Inferior parietal cortex (tissue), 1 donor: ENCODE measurements at regions not wholly inside any gene's neighbourhood (a gene's known extent, or its start where the extent isn't known, plus 50 kb on each side); places are given as distances from the start of the nearest gene placed in this dataset.

Source experiments
- DNase-seq: peaks from one replicate; pipeline ENCODE4 v3.0.0-alpha.2; 2016; ENCODE audit errors: extremely low spot score

DNA sequence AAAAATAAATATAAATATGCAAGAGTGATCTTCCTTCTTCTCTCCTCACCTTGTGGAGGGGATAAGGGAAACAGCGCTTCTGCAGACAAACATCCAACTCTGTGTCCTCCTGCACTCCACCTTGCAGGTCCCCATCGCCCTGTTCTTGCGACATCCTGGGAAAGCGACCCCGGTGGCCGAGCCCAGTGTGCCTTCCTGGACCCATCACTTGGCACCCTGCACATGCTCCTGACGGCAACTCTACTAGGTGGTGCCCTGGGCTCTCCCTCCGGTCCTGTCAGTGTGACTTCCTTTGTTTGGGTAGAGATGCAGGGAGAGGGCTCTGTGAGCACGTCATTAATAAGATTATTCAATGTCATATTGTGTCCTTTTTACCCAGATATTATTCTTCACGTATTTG, 266.0 kb upstream of the ADAMTS16 start:
- no peak for DNase-seq

DNA sequence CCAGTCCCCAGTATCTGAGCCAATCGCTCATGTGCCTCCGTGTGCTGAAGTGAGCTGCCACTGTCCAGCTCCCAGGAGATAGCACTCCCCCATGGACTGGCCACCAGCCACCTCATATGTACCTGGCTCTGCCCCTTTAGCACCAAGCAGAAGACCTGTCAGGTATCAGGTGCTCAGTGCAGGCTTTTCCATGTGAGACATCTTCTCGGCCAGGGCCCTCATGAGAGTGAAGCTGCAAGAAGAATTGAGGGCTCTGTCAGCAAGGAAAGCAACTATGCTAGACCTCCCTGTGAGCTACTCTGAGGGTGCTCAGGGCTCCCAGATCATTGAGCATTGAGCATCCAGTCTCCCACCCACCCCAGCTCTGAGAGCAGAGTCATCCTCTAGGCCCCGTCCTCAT, 264.2 kb upstream of the ADAMTS16 start:
- DNase-seq = no peak

DNA sequence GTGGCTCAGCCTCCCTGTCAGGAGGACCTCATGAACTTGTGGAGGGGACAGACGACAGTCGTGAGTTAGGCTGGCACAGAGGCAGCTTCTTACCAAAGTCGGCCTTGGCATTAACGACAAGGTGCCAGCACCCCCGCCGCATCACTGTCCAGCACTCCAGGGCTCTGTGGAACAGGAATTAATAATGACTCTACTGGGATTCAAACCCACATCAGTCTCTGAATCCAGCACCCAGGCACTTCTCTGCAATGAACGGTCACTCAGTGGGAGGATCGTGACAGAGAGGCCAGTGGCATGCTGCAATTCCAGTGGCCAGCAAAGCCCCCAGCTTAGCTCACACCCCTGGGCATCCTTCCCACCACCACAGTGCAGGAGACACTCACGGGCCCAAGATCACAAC, 263.3 kb upstream of the ADAMTS16 start:
- DNase-seq = no peak

DNA sequence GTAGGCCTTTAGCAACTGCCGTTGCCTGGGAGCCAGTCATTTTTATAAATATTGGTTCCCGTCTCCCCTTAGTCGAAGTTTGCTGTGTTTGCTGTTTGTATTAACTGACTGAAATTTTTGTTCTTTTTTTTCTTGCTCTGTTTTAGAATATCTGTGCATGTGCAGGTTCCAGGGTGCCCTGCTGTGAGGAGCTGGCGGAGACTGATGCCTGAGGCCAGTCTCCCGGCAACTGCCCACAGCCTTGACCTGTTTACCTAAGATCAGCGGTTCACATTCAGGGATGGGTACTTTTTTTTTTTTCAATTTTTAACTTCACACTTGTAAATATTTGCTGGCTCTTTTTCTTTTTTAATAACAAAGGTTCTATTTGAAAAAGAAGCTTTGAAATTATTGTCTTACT, 262.6 kb upstream of the ADAMTS16 start:
- DNase-seq = no peak

DNA sequence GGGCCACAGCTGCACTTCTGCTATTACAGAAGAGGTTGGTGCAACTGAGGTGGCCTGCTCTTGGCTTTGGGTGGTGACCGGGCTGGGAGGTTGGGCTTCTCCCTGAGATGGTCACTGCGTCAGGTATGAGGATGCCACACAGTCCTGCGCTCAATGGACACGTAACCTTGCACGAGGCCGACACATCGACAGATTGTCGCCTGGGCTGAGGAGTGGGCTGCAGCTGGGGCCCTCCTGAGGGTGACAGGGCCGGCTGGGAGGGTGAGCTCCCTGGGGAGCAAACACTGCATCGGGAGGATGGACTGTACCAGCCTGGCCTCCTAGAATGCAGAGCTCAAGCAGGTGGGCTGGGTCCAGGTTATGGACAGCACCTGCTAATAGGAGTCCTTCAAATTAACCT, 261.1 kb upstream of the ADAMTS16 start:
- DNase-seq = no peak

DNA sequence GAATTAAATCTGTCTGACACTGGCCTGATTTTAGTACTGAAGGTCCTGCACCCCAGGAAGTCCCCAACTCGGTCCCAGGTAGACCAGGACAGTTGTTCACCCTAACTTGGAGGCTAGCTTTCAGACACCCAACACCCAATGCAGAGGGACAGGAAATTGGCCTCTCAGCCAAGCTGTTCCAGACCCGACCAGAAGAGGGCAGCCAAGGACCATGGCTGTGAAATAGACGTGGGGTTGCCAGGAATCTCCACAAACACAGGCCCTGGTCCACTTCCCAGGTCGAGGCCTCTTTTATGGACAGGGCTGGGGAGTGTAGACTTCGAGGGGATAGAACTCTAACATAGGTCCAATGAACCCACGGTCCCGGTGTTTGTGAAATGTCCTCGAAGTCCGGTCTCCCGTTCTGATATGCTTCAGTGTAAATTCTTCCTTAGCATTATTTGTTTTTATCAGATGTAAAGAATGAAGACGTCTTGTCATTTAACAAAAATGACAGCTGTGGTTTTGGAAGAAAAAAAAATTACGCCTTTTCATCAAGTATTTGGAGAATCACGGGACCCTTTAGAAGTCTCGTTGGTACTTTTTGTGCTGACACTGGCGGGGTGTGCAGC, 260.3 kb upstream of the ADAMTS16 start:
- peak; percentile 93 for DNase-seq

DNA sequence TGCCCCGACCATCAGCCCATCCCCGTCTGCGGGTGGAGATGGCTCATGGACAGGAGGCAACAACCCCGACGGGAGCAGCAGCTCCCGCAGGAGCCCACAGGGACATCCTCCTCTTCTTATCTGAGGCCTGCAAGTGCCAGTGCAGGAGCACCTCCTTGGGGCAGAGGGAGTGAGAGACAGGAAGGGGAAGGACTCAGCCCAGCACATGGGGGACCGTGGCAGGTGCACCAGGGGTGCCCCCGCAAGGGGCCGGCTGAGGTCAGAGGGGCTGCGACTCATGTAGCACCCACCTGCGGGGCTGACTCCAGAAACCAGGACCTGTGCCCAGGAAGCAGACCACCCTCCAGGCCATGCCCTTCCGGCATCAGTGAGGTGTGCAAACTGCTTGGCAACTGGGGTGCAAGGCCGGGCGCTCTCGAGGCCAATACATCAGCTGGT, 259.8 kb upstream of the ADAMTS16 start:
- no peak for DNase-seq

DNA sequence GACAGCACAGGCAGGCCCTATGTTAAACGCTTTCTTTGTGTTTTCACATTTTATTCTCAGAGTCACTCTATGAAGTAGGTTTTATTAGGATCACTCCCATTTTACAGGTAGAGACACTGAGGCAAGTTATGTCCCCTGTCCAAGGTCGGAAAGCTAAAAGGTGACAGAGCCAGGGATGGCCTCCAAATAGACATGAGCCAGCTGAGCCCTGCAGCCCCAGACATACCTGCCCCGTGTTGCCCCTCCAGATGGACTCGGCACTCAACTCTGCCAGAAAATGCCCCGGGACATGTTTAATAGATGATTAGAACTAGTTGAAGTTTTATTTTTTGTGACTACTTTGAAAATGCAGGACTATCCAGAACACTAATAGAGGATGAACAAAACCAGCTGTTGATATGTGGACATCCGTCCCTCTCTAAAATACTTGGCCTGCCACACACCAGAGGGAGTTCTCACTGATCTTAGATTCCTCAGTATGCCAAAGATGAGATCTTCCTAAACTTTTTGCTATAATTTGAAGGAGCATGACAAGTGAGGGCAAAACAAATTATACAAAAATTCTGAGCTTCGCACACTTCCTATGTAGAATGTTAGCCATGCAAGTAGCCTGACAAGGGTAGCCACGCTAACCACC, 258.6 kb upstream of the ADAMTS16 start:
- no peak for DNase-seq

DNA sequence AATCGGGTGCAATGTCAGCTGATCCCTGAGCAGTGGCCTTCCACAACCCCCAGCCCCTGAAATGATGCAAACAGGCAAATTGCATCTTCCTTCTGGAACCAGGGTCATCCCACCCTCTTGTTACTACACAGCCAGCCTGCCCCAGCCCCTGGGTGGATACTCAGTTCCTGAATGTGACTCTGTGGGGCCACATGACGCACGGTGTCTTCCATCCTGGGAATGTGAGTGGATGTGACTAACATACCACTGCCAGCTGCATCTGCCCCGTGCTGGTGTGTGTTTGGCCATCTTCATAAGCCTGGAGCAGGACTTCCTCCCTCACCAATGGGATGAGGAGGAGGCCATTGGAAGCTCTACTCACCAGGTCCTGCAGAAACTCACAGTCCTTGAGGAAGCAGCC, 257.9 kb upstream of the ADAMTS16 start:
- no peak for DNase-seq

DNA sequence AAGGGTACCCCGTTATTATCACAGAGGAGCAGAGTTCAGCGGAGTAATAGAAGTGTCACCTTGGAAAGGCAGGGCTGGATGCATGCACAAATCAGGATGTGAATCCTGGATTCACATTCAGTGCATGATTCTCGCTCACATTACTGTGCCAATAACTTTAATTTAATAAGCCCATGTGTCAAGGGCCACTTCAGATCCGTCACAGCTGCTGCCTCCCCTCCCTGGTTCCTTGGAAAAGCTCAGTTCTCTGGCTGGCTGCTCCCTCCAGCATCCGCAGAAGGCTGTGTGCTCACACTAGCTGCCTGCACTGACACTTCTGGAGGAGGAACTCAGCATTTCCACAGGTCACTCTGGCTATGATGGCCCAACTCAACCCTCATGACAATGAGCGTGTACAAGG, 256.8 kb upstream of the ADAMTS16 start:
- no peak for DNase-seq

DNA sequence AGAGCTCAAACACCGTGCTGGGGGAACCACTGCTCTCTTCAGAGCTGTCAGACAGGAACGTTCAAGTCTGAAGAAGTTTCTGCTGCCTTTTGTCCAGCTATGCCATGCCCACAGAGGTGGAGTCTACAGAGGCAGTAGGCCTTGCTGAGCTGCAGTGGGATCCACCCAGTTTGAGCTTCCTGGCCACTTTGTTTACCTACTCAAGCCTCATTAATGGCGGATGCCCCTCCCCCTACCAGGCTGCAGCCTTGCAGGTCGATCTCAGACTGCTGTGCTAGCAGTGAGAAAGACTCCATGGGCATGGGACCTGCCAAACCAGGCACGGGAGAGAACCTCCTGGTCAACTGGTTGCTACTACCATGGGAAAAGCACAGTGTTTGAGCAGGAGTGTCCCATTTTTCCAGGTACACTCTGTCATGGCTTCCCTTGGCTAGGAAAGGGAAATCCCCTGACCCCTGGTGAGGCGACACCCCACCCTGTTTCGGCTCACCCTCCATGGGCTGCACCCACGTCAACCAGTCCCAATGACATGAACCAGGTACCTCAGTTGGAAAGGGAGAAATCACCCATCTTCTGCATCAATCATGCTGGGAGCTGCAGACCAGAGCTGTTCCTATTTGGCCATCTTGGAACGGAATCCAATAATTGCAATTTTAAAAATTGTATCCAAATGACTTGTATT, 246.9 kb upstream of the ADAMTS16 start:
- no peak for DNase-seq

DNA sequence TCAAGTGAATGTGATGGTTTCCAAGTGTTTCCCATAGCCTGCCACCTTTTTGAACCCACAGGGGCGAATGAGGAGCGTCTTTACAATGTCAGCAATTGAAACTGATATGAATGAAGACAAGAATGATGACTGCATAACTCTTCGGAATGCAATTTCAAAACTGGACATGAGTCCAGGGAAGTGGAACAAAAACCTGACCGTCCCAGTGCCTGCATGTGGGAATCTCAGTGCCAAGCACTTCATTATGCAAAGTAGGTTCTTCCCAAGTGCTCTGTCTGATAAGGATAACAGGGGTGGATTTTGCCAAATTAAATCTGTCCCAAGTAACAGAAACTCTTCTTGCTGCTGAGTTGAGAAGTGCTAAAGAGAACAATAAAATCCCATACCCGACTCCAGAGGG, 243.8 kb upstream of the ADAMTS16 start:
- DNase-seq = no peak

DNA sequence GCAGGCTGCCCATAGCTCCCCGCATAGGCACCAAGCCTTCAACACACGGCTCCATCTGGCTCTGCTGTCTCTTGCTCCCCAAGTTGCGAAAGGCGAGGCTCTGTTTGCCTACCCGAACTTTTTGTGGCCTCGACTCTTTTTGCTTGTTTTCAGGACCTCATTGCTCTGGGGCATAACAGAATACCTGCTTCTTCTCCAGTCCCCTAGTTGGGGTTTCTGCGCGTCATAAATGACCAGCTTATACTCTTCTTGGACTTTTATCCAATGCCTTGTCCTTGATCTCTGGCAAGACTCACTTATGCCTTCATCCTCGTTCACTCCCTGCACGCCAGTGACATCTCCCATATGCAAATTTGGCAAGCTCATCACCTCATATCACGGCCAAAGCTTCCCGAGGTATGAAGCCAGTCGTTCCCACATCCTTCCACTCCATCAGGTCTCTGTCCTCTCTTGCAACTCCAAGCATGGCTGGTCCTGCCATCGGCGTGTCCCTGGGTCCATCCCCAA, 238.8 kb upstream of the ADAMTS16 start:
- no peak for DNase-seq

DNA sequence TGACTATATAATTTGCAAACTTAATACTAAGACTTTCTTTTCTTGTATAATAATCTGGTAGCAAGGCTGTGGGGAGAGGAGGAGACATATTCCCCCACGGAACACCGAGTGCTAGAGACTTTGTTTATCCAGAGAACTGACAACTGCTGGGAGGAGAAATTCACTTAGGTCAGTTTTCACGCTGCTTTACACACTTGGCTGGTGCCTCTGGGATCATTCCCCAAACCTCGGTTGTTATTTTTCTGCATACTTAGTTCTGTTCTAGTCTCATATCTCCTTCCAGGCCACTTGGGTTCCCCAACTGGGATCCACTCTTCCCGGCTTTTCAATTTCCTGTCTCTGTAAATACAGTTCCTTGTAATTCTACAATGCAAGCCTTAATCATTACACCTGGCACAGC, 238.2 kb upstream of the ADAMTS16 start:
- no peak for DNase-seq

DNA sequence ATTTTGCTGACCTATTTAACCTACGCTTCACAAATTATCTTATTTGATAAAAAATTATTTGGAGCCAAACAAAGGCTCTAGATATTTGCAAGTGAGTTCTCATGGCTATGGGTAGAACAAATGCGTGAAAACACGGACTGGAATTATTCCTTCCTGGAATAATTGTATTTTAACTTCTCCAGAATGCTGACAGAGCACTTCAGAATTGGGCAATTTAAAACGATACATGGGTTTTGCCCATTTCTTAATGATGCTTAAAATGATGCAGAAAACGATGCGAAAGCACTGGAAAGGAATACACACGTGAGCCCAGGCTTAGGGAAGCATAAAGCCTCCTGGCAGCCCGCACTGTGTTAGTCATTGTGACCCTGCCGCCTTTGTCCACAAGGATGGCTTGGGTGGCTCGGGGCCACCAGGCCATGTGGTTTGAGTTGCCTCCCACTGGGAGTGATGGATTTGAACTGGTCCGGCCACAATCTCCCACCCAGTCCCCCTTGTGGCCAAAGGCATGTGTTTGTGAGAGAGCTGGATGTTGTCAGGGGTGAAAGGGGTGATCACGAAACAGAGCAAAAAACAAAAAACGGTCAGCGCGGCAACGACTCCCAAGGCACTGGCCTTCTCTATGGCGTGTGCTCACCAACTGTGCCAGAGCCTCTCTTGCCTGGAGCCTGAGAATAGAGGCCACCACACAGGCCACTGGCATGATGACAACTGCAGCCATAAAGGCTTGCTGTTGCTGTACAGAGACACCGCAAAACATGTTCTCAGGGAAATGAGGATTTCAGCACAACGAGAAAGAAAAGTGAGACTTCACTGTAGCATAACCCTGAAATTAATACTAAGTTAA, 234.2 kb upstream of the ADAMTS16 start:
- no peak for DNase-seq

DNA sequence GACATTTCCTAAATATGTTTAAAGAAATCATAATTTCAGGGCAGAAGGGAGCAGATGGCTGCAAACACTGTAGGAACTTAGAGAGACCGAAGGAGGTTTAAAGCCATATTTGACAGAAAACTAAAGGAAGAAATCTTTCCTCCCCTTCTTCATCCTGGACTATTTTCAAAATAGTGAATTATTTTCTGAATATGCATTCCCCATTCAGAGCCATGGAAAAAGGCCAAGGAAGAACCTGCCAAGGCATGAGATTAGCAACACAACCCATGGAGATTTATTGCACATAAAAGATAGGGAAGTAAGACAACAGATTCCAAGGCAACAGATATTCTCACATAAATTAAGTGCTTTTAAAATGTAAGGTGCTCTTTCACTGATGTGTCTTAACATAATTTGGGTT, 233.3 kb upstream of the ADAMTS16 start:
- no peak for DNase-seq

DNA sequence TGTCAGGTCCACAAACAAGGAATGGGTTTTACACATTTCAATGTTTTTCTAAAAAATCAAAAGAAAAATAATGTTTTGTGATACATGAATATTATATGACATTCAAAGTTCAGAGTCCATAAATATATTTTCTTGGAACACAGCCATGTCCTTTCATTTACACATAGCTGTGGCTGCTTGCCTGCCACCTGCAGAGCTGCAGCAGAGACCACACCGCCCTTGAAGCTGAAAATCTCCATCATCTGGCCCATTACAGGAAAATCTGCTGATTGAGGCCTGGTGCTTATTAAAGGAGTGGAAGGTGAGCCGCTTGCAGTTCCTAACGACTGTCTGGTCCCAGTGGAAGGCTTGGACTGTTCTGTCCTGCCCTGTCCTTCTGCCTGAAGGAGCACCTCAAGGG, 232.6 kb upstream of the ADAMTS16 start:
- no peak for DNase-seq

DNA sequence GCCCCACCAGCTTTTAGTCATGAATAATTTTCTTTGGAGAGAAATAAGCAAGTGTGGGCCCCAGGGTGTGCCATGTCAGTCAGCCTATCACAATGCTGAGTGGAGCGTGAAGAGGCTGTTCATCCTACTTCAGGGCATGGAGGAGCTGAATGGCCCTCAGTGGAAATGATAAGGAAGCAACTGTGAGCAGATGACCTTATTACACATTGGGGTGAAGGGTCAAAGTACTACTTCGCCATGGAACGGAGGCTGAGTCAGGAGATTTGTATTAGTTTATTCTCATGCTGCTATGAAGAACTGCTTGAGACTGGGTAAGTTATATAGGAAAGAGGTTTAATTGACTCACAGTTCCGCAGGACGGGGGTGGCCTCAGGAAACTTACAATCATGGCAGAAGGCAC, 231.0 kb upstream of the ADAMTS16 start:
- no peak for DNase-seq

DNA sequence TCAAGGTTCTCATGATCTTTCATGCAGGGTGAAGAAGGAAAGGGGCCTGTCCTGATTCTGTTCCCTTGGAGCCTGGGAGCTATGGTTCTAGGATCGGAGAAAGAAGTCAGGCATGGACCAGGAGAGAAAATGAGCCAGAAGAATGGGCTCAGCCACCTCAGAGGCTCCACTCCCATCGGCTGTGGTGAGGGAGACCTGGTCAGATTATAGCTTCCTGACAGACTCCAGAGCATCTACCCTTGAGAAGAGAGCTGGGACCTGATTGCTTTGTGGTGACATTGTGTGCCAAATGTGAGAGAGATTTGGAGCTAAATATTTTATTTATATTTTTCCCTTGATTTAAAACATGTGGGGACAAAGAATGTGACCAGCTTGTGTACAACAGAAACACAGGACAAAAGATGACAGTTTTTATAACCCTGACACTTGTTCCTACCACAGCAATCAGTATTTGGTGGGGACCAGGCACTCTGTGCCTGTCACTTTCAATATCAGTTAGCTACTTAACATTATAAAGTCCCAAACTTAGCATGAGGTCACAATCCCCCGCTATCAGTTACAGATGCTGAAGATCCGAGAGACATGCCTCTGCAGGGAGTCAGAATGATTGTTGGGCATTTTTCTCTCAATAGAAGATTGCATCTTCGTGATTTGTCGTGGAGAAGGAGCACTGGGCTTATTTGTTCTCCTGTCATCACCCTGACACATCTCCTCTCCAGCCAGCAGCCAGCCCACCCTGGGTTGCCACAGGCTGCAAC, 228.3 kb upstream of the ADAMTS16 start:
- no peak for DNase-seq

DNA sequence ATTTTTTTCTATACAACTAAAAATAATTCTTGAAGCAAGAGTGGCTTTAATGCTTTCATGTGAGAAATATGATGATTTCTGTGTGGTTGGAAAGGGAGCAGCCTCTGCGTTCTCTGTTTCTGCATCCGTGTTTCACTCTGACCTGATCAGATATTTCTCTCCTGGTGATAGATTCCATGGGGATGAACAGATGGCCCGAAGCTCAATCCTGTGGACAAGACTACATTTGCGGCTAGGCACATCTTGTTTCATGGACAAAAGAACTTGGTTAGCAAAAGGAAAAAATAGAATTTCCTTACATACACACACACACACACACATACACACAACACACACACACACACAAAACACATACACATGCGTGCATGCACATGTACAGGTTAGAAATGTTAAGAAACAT, 218.2 kb upstream of the ADAMTS16 start:
- no peak for DNase-seq

DNA sequence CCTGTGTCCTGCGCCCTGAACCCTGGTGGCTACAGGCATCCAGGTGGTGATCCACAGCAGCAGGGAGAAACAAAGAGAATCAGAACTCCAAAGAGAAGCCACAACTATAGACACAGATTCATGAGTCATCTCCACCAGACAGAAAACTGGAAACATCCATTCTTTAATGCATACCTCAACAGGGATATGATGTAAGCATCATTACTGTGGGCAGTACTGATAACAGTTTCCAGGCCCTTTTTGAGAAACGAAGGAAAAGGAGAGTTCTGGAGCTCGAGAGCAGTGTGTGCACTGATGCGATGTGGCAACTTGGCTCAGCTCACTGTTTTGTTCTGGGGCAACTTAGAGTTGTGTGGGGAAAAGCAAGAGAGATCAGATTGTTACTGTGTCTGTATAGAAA, 215.6 kb upstream of the ADAMTS16 start:
- no peak for DNase-seq

DNA sequence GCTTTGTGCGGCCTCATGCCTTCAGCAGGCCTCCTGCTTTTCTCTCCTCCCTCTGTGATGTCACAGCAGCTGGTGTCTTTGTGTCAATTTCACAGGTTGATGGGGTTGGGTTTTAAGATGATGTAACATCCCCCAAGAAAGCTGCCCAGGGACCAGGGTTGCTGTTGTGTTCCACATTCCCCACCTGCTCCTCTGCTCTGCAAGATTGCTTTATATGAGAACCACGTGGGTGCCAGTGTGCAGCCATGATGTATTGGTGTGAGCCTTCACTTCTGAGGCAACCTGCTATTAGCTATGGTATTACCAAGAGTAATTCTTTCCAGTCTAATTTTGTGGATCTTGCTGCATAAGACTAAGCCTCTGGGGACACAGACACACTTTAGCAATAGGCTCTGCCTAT, 213.0 kb upstream of the ADAMTS16 start:
- no peak for DNase-seq
